OCI-LY7 (cell line): ENCODE measurements at regions not wholly inside any gene's neighbourhood (a gene's known extent, or its start where the extent isn't known, plus 50 kb on each side); places are given as distances from the start of the nearest gene placed in this dataset.
"Not testable (repeated sequence)": the region's sequence is repeated elsewhere in the genome, so short reads cannot be mapped to it uniquely, and the experiment has no call there.

Experiments
- BruUV-seq: library from RNA; stranded (reverse); fragments of 400-500 nt; replicated peaks from 2 replicates; lab custom pipeline; 2021; lab: Mats Ljungman, UMichigan
- CTCF ChIA-PET: fragments of 300-600 bp; sonication (Branson Sonifier 250); formaldehyde crosslinking; loops from one replicate; lab custom pipeline; 2022; ENCODE audit warnings: antibody characterized with exemption; ENCODE audit not compliant: unreplicated experiment; lab: Charles Lee
- POLR2A ChIA-PET: fragments of 300-600 bp; sonication (Branson Sonifier 250); formaldehyde crosslinking; loops from one replicate; lab custom pipeline; 2022; ENCODE audit warnings: antibody characterized with exemption; lab: Charles Lee
- DNase-seq: peaks from one replicate; pipeline ENCODE4 v3.0.0-alpha.2; 2015; ENCODE audit warnings: low spot score
- H2AFZ ChIP-seq: fragments of 200-600 bp; sonication (generic), shearing (Covaris generic); 2 replicates; pipeline ENCODE4 v1.6.1; 2014; ENCODE audit warnings: mild to moderate bottlenecking, antibody characterized with exemption, low read length, moderate library complexity
- H3K27ac ChIP-seq: fragments of 200-600 bp; sonication (generic); 2 replicates; pipeline ENCODE4 v1.5.1; 2014; ENCODE audit warnings: mixed run types, low read depth, mild to moderate bottlenecking, moderate library complexity, low read length, inconsistent platforms; ENCODE audit not compliant: poor library complexity, severe bottlenecking
- H3K36me3 ChIP-seq: fragments of 200-600 bp; sonication (generic); 2 replicates; pipeline ENCODE4 v1.6.1; 2014; ENCODE audit warnings: mild to moderate bottlenecking, antibody characterized with exemption, low read length, moderate library complexity, mixed read lengths; ENCODE audit not compliant: insufficient read depth
- H3K4me1 ChIP-seq: fragments of 200-600 bp; sonication (generic); 2 replicates; pipeline ENCODE4 v1.5.1; 2014; ENCODE audit warnings: mild to moderate bottlenecking, low read length; ENCODE audit not compliant: insufficient read depth, poor library complexity, severe bottlenecking
- H3K4me2 ChIP-seq: fragments of 200-600 bp; sonication (generic); 2 replicates; pipeline ENCODE4 v1.6.1; 2014; ENCODE audit warnings: mild to moderate bottlenecking, low read length
- H3K4me3 ChIP-seq: fragments of 200-600 bp; sonication (generic); 2 replicates; pipeline ENCODE4 v1.5.1; 2014; ENCODE audit warnings: mild to moderate bottlenecking, low read depth, low read length; ENCODE audit not compliant: poor library complexity, severe bottlenecking
- H3K79me2 ChIP-seq: fragments of 200-600 bp; sonication (generic); 2 replicates; pipeline ENCODE4 v1.6.1; 2016; ENCODE audit warnings: low read depth, mild to moderate bottlenecking, low read length, moderate library complexity, mixed read lengths; ENCODE audit not compliant: insufficient read depth
- H3K9me2 ChIP-seq: fragments of 200-600 bp; sonication (generic); 2 replicates; pipeline ENCODE4 v1.6.1; 2016; ENCODE audit warnings: mild to moderate bottlenecking, low read length, mixed read lengths; ENCODE audit not compliant: insufficient read depth
- H3K9me3 ChIP-seq: fragments of 200-600 bp; sonication (generic); 2 replicates; pipeline ENCODE4 v1.6.1; 2014; ENCODE audit warnings: mild to moderate bottlenecking, mixed run types, low read length, mixed read lengths
- H4K20me1 ChIP-seq: fragments of 200-600 bp; sonication (generic); 2 replicates; pipeline ENCODE4 v1.6.1; 2014; ENCODE audit warnings: mild to moderate bottlenecking, antibody characterized with exemption, low read length, moderate library complexity, mixed read lengths; ENCODE audit not compliant: insufficient read depth
- EZH2phosphoT487 ChIP-seq: fragments of 200-600 bp; sonication (generic); IDR thresholded peaks from 2 replicates; pipeline ENCODE4 v1.6.1; 2018; ENCODE audit warnings: low read depth, borderline replicate concordance, mild to moderate bottlenecking, mixed run types, antibody characterized with exemption, low read length, moderate library complexity, mixed read lengths
- intact Hi-C: fragments of 100-400 bp; cut with micrococcal nuclease; formaldehyde crosslinking; loops from one replicate; pipeline ENCODE4 v1.10.0; 2022; ENCODE audit not compliant: unreplicated experiment
- TF ChIP-seq, protein P1 (sequence below): fragments of 200-600 bp; sonication (generic); conservative IDR thresholded peaks from 2 replicates; pipeline ENCODE4 v1.5.1; 2014; ENCODE audit warnings: mild to moderate bottlenecking, antibody characterized with exemption, low read length, moderate library complexity, mixed read lengths

DNA sequence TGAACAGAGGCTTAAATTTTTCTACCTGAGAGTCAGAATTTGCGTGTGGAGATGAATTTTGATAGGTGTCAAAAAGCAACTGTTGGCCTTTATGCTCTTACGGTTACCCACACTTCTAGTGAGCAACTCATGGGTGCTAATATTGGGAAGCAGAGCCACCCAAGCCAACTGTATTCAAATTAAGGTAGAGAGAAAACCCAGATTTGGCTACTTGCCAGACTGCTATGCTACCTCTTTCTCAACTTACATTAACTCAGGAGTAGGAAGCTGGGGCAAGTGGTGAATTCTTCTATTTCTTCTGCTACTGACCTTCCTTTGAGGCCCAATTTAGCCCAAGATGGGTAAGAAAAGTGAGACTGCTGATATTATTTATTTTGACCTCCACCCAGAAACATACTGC lies 83.9 kb downstream of the OLFM4 start:
- no peaks in the 10 kb centered on the region for H3K79me2 ChIP-seq
- H3K4me3 ChIP-seq = no peak overlapping the region
- H3K4me1 ChIP-seq = peaks cover 10% of the 10 kb centered on the region
- H3K9me2 ChIP-seq = no peaks in the 10 kb centered on the region
- H3K27ac ChIP-seq = no peak overlapping the region
- no peaks in the 10 kb centered on the region for H4K20me1 ChIP-seq
- BruUV-seq = no TSS peak
- ChIA-PET CTCF (no interaction called here), POLR2A (interaction anchor here (0.7 to 0.8 kb wide), 2 partner anchors 8 to 14 kb away, joined by 4 read pairs; no protein-coding TSS in a partner anchor)
- H3K36me3 ChIP-seq = no peaks in the 10 kb centered on the region
- intact Hi-C loops = no loop called here
- H3K4me2 ChIP-seq = peak overlapping the region; percentile 16; the same call in 1 of the 2 replicates
- no peak overlapping the region for H2AFZ ChIP-seq
- no peaks in the 10 kb centered on the region for H3K9me3 ChIP-seq
- TF ChIP-seq EZH2phosphoT487 = no peak
- TF ChIP-seq, protein P1, sequence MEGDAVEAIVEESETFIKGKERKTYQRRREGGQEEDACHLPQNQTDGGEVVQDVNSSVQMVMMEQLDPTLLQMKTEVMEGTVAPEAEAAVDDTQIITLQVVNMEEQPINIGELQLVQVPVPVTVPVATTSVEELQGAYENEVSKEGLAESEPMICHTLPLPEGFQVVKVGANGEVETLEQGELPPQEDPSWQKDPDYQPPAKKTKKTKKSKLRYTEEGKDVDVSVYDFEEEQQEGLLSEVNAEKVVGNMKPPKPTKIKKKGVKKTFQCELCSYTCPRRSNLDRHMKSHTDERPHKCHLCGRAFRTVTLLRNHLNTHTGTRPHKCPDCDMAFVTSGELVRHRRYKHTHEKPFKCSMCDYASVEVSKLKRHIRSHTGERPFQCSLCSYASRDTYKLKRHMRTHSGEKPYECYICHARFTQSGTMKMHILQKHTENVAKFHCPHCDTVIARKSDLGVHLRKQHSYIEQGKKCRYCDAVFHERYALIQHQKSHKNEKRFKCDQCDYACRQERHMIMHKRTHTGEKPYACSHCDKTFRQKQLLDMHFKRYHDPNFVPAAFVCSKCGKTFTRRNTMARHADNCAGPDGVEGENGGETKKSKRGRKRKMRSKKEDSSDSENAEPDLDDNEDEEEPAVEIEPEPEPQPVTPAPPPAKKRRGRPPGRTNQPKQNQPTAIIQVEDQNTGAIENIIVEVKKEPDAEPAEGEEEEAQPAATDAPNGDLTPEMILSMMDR = no peak
- peak; percentile 1 for DNase-seq

DNA sequence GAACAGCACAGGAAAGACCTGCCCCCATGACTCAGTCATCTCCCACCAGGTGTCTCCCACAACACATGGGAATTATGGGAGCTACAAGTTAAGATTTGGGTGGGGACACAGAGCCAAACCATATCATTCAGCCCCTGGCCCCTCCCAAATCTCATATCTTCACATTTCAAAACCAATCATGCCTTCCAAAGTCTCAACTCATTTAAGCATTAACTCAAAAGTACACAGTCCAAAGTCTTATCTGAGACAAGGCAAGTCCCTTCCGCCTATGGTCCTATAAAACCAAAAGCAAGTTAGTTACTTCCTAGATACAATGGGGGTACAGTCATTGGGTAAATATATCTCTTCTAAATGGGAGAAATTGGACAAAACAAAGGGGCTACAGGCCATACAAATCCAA lies 88.4 kb downstream of the OLFM4 start:
- BruUV-seq, H3K79me2 ChIP-seq, CTCF ChIA-PET, H3K4me2 ChIP-seq, H3K4me1 ChIP-seq, intact Hi-C loops, H2AFZ ChIP-seq, H3K27ac ChIP-seq, H3K9me2 ChIP-seq, H3K9me3 ChIP-seq, H4K20me1 ChIP-seq, POLR2A ChIA-PET, H3K36me3 ChIP-seq, H3K4me3 ChIP-seq, DNase-seq: not testable (repeated sequence)

DNA sequence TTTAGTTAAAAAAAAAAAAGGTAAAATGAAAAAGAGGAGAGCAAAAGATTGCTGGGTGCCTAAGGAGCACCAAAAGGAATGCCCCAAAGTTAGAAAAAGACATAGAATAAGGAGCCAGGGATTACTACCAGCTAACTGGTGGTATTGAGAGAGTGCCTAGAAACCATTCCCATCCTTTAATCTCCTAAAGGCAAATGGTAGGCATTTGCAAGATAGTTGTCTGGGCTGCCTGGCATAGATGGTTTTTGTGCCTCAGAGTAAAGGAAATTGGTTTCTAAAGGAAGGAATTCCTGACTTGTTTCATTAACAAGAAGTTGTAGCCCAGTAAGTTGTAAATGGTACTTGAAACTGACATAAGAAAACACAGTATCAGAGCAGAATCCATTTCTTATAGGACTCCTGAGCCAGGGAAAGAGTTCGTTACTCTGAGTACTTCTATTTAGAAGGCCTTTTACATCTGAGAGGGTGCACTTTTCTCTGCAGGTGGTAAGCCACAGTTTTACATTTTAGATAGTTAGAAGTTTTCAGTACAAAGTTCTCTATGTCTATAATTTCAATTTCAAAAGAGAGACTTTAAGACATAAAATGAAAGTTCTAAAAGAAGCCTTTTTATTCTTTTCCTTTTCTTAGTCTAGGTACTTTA lies 92.6 kb downstream of the OLFM4 start:
- POLR2A ChIA-PET = no interaction called here
- Histone ChIP-seq H3K4me1 (no peaks in the 10 kb centered on the region), H3K79me2 (no peaks in the 10 kb centered on the region), H3K4me3 (no peak overlapping the region), H3K36me3 (no peaks in the 10 kb centered on the region), H3K9me3 (no peaks in the 10 kb centered on the region), H3K27ac (no peak overlapping the region), H3K9me2 (no peaks in the 10 kb centered on the region), H3K4me2 (no peak overlapping the region), H2AFZ (no peak overlapping the region), H4K20me1 (no peaks in the 10 kb centered on the region)
- no peak for DNase-seq
- no peak for TF ChIP-seq EZH2phosphoT487
- TF ChIP-seq, protein P1 = no peak
- no TSS peak for BruUV-seq
- CTCF ChIA-PET = no interaction called here
- intact Hi-C loops = no loop called here
